Suprapubic skin (tissue), 4 donors: ENCODE measurements at regions not wholly inside any gene's neighbourhood (a gene's known extent, or its start where the extent isn't known, plus 50 kb on each side); places are given as distances from the start of the nearest gene placed in this dataset.

Experiments
- DNase-seq, 2 donors: peaks; one replicate each; pipeline ENCODE4 v3.0.0-alpha.2; 2019; ENCODE audit warnings: low spot score in 2 of 2
- H3K27ac ChIP-seq: fragments of 200-600 bp; sonication (generic); one replicate; pipeline ENCODE4 v1.5.1; 2019
- H3K27me3 ChIP-seq: fragments of 200-600 bp; sonication (generic); one replicate; pipeline ENCODE4 v1.5.1; 2019
- H3K36me3 ChIP-seq: fragments of 200-600 bp; sonication (generic); one replicate; pipeline ENCODE4 v1.5.1; 2019
- H3K4me1 ChIP-seq: fragments of 200-600 bp; sonication (generic); one replicate; pipeline ENCODE4 v1.5.1; 2019
- H3K4me3 ChIP-seq: fragments of 200-600 bp; sonication (generic); one replicate; pipeline ENCODE4 v1.5.1; 2019; ENCODE audit warnings: mild to moderate bottlenecking
- H3K9me3 ChIP-seq: fragments of 200-600 bp; sonication (generic); one replicate; pipeline ENCODE4 v1.5.1; 2019
- CTCF ChIP-seq, 2 donors: fragments of 200-600 bp in 1 of 2; fragments of 450-650 bp in 1 of 2; sonication (generic) in 1 of 2; IDR thresholded peaks; one replicate each; pipeline ENCODE4 v1.5.1; 2016 to 2019; ENCODE audit warnings: antibody characterized with exemption in 2 of 2, mild to moderate bottlenecking in 1 of 2, moderate library complexity in 1 of 2
- EP300 ChIP-seq: sonication (generic); formaldehyde crosslinking; IDR thresholded peaks from one replicate; pipeline ENCODE4 v1.6.1; 2017; ENCODE audit warnings: antibody characterized with exemption
- POLR2A ChIP-seq, 2 donors: fragments of 450-650 bp; IDR thresholded peaks; one replicate each; pipeline ENCODE4 v1.6.1; 2017; ENCODE audit warnings: antibody characterized with exemption in 2 of 2, mild to moderate bottlenecking in 2 of 2, moderate library complexity in 2 of 2
- POLR2AphosphoS5 ChIP-seq, 3 donors: sonication (generic); formaldehyde crosslinking; IDR thresholded peaks; one replicate each; pipeline ENCODE4 v1.6.1; 2017; ENCODE audit warnings: antibody characterized with exemption in 3 of 3
- WGBS: methylation state at CpG from one replicate; pipeline ENCODE4 v1.1.5; 2018; 5-methylcytosine and 5-hydroxymethylcytosine counted together

GRCh38 chr14:53622447-53622846, 334.2 kb downstream of the BMP4 start:
- 87% methylated on average over 3 of the region's 3 CpGs for WGBS
- TF ChIP-seq CTCF (IDR thresholded peaks at IDR 0.05) (no peak), POLR2AphosphoS5 (IDR thresholded peaks at IDR 0.05) (no peak), EP300 (no peak), POLR2A (IDR thresholded peaks at IDR 0.05) (no peak)
- Histone ChIP-seq H3K27me3 (peaks cover 7% of the 10 kb centered on the region), H3K9me3 (no peaks in the 10 kb centered on the region), H3K4me3 (no peak overlapping the region), H3K27ac (no peak overlapping the region), H3K36me3 (no peaks in the 10 kb centered on the region), H3K4me1 (peaks cover 8% of the 10 kb centered on the region)
- no peak for DNase-seq

- Histone ChIP-seq H3K4me3 (no peak overlapping the region), H3K36me3 (no peaks in the 10 kb centered on the region), H3K4me1 (peaks cover 8% of the 10 kb centered on the region), H3K27me3 (peaks cover 2% of the 10 kb centered on the region), H3K27ac (no peak overlapping the region), H3K9me3 (no peaks in the 10 kb centered on the region)
- DNase-seq = no peak
- WGBS = 81% methylated on average over 2 of the region's 2 CpGs
- TF ChIP-seq POLR2AphosphoS5 (IDR thresholded peaks at IDR 0.05) (no peak), POLR2A (IDR thresholded peaks at IDR 0.05) (no peak), CTCF (IDR thresholded peaks at IDR 0.05) (no peak), EP300 (no peak)
Observed at GRCh38 chr14:53621921-53622320, 334.7 kb downstream of the BMP4 start.

GRCh38 chr14:53621433-53621832, 335.2 kb downstream of the BMP4 start:
- Histone ChIP-seq H3K4me3 (no peak overlapping the region), H3K27me3 (peaks cover 2% of the 10 kb centered on the region), H3K9me3 (no peaks in the 10 kb centered on the region), H3K4me1 (peaks cover 8% of the 10 kb centered on the region), H3K27ac (no peak overlapping the region), H3K36me3 (no peaks in the 10 kb centered on the region)
- no peak for DNase-seq
- WGBS = 97% methylated on average over 3 of the region's 3 CpGs
- no peak for TF ChIP-seq POLR2AphosphoS5 (IDR thresholded peaks at IDR 0.05)
- no peak for TF ChIP-seq POLR2A (IDR thresholded peaks at IDR 0.05)
- no peak for TF ChIP-seq EP300
- no peak for TF ChIP-seq CTCF (IDR thresholded peaks at IDR 0.05)

- 89% methylated on average over 1 of the region's 1 CpG for WGBS
- Histone ChIP-seq H3K27me3 (peaks cover 2% of the 10 kb centered on the region), H3K4me3 (no peak overlapping the region), H3K27ac (no peak overlapping the region), H3K36me3 (no peaks in the 10 kb centered on the region), H3K9me3 (no peaks in the 10 kb centered on the region), H3K4me1 (peaks cover 8% of the 10 kb centered on the region)
- no peak for TF ChIP-seq POLR2AphosphoS5 (IDR thresholded peaks at IDR 0.05)
- no peak for TF ChIP-seq EP300
- TF ChIP-seq POLR2A (IDR thresholded peaks at IDR 0.05) = no peak
- TF ChIP-seq CTCF (IDR thresholded peaks at IDR 0.05) = no peak
- DNase-seq = no peak
Observed at GRCh38 chr14:53620890-53621289, 335.7 kb downstream of the BMP4 start.

- TF ChIP-seq POLR2A (IDR thresholded peaks at IDR 0.05) (no peak), POLR2AphosphoS5 (IDR thresholded peaks at IDR 0.05) (no peak), EP300 (no peak), CTCF (IDR thresholded peaks at IDR 0.05) (no peak)
- 39% methylated on average over 2 of the region's 2 CpGs for WGBS
- no peaks in the 10 kb centered on the region for H3K9me3 ChIP-seq
- no peak overlapping the region for H3K4me3 ChIP-seq
- H3K4me1 ChIP-seq = peaks cover 8% of the 10 kb centered on the region
- no peak for DNase-seq
- H3K36me3 ChIP-seq = no peaks in the 10 kb centered on the region
- H3K27ac ChIP-seq = no peak overlapping the region
- H3K27me3 ChIP-seq = peaks cover 2% of the 10 kb centered on the region
Observed at GRCh38 chr14:53620317-53620716, 336.3 kb downstream of the BMP4 start.
